B cell (primary cell): ENCODE measurements at regions not wholly inside any gene's neighbourhood (a gene's known extent, or its start where the extent isn't known, plus 50 kb on each side); places are given as distances from the start of the nearest gene placed in this dataset.

Source experiments
- ATAC-seq: fragments of 200-7000 bp; cut with Tn5 transposase; one replicate; pipeline ENCODE4 v1.10.0; 2021; ENCODE audit warnings: low read depth, mild to moderate bottlenecking, moderate number of reproducible peaks, moderate library complexity
- CTCF ChIA-PET: fragments of 350-600 bp; sonication (Branson Sonifier 250); formaldehyde crosslinking; loops from one replicate; lab custom pipeline; 2021; ENCODE audit warnings: antibody characterized with exemption, inconsistent platforms; lab: Charles Lee
- POLR2A ChIA-PET: fragments of 350-600 bp; sonication (Branson Sonifier 250); formaldehyde crosslinking; loops from one replicate; lab custom pipeline; 2021; ENCODE audit warnings: antibody characterized with exemption; lab: Charles Lee
- DNase-seq: peaks from one replicate; pipeline ENCODE4 v3.0.0; 2013
- H2AFZ ChIP-seq: 2 replicates; pipeline ENCODE4 v1.6.1; 2012; ENCODE audit warnings: mild to moderate bottlenecking, low read depth, low read length; ENCODE audit not compliant: insufficient read depth, poor library complexity, severe bottlenecking
- H3K27ac ChIP-seq, 2 donors: 1 replicate in 1 of 2; 2 replicates in 1 of 2; pipeline ENCODE4 v1.5.1; 2012 to 2013; ENCODE audit warnings: low read length in 2 of 2, mild to moderate bottlenecking in 2 of 2, moderate library complexity in 1 of 2
- H3K27me3 ChIP-seq, 4 experiments: fragments of 200-600 bp in 1 of 4; sonication (generic) in 1 of 4; replicated peaks in 1 of 4; 1 replicate in 2 of 4; 2 replicates in 2 of 4; pipeline versions ENCODE4 v1.6.1 to v1.7.0; 2013 to 2016; ENCODE audit warnings: low read length in 3 of 4, mild to moderate bottlenecking in 2 of 4, mixed read lengths in 1 of 4, moderate library complexity in 1 of 4; ENCODE audit not compliant: insufficient read depth in 4 of 4, control insufficient read depth in 3 of 4; ENCODE audit errors: control extremely low read depth in 1 of 4
- H3K36me3 ChIP-seq, 2 experiments: replicated peaks in 1 of 2; 1 replicate in 1 of 2; 2 replicates in 1 of 2; pipeline versions ENCODE4 v1.6.1 to v1.7.1; 2013; ENCODE audit warnings: low read length in 1 of 2; ENCODE audit not compliant: insufficient read depth in 2 of 2, control insufficient read depth in 1 of 2; ENCODE audit errors: control extremely low read depth in 1 of 2, extremely low read depth in 1 of 2
- H3K4me1 ChIP-seq, 2 donors: fragments of 200-600 bp in 1 of 2; sonication (generic) in 1 of 2; 1 replicate in 1 of 2; 2 replicates in 1 of 2; pipeline versions ENCODE4 v1.5.1 to v1.6.1; 2013 to 2017; ENCODE audit warnings: low read length in 2 of 2; ENCODE audit not compliant: control insufficient read depth in 2 of 2, insufficient read depth in 2 of 2
- H3K4me2 ChIP-seq: replicated peaks from 2 replicates; pipeline ENCODE3; 2012; ENCODE audit warnings: mild to moderate bottlenecking, low read depth, low read length; ENCODE audit not compliant: poor library complexity, severe bottlenecking
- H3K4me3 ChIP-seq, 5 experiments: fragments of 200-600 bp in 1 of 5; sonication (generic) in 1 of 5; 1 replicate in 3 of 5; 2 replicates in 2 of 5; pipeline versions ENCODE4 v1.5.1 to v1.7.0; 2011 to 2016; ENCODE audit warnings: low read length in 4 of 5, mild to moderate bottlenecking in 4 of 5, low read depth in 2 of 5, control low read depth in 1 of 5, moderate library complexity in 1 of 5; ENCODE audit not compliant: insufficient read depth in 1 of 5; ENCODE audit errors: control extremely low read depth in 1 of 5, extremely low read depth in 1 of 5
- H3K79me2 ChIP-seq: fragments of 200-600 bp; sonication (generic); one replicate; pipeline ENCODE4 v1.6.0; 2016; ENCODE audit warnings: low read length; ENCODE audit not compliant: control insufficient read depth, insufficient read depth
- H3K9ac ChIP-seq: fragments of 200-600 bp; sonication (generic); 2 replicates; pipeline ENCODE4 v1.6.1; 2017; ENCODE audit warnings: mild to moderate bottlenecking, low read length, moderate library complexity
- H3K9me3 ChIP-seq, 3 donors: one replicate each; pipeline versions ENCODE4 v1.6.1 to v1.7.1; 2013; ENCODE audit warnings: low read length in 2 of 3; ENCODE audit not compliant: control insufficient read depth in 2 of 3, insufficient read depth in 1 of 3; ENCODE audit errors: control extremely low read depth in 1 of 3
- H4K20me1 ChIP-seq: 2 replicates; pipeline ENCODE4 v1.6.0; 2012; ENCODE audit warnings: mild to moderate bottlenecking, low read length; ENCODE audit not compliant: insufficient read depth, control insufficient read depth, poor library complexity, severe bottlenecking
- H3K27ac Mint-ChIP-seq: one replicate; pipeline ENCODE4 v1.8.0; 2021; ENCODE audit warnings: mixed read lengths
- H3K27me3 Mint-ChIP-seq: one replicate; pipeline ENCODE4 v1.8.0; 2021; ENCODE audit warnings: mixed read lengths
- H3K4me1 Mint-ChIP-seq: one replicate; pipeline ENCODE4 v1.8.0; 2021; ENCODE audit warnings: mixed read lengths
- H3K4me3 Mint-ChIP-seq: one replicate; pipeline ENCODE4 v1.8.0; 2021; ENCODE audit warnings: mixed read lengths
- H3K9me3 Mint-ChIP-seq: one replicate; pipeline ENCODE4 v1.8.0; 2022; ENCODE audit warnings: mixed read lengths; ENCODE audit not compliant: insufficient read depth
- CTCF ChIP-seq: fragments of 200-600 bp; IDR thresholded peaks from one replicate; pipeline ENCODE4 v1.8.0; 2022; ENCODE audit warnings: antibody characterized with exemption, mild to moderate bottlenecking
- EZH2 ChIP-seq: IDR thresholded peaks from 2 replicates; pipeline ENCODE4 v1.6.1; 2012; ENCODE audit warnings: borderline replicate concordance, low read depth, mild to moderate bottlenecking, moderate library complexity, low read length; ENCODE audit not compliant: insufficient read depth, poor library complexity, severe bottlenecking
- WGBS: methylation state at CpG from one replicate; pipeline ENCODE4 v1.1.5; 2013; ENCODE audit warnings: missing lambda C conversion rate; ENCODE audit not compliant: insufficient coverage; 5-methylcytosine and 5-hydroxymethylcytosine counted together
- intact Hi-C: fragments of 100-400 bp; cut with micrococcal nuclease; formaldehyde crosslinking; loops from one replicate; pipeline ENCODE4 v1.10.0; 2022

- H3K4me3 Mint-ChIP-seq = no peak overlapping the region
- WGBS = no CpG with 5 or more reads among the region's 4 CpGs
- H3K9me3 ChIP-seq = no peaks in the 10 kb centered on the region
- TF ChIP-seq CTCF = no peak
- no peak for TF ChIP-seq EZH2
- H3K9ac ChIP-seq = no peak overlapping the region
- CTCF ChIA-PET = no interaction called here
- no peak overlapping the region for H3K4me3 ChIP-seq
- peaks cover 13% of the 10 kb centered on the region for H3K27me3 Mint-ChIP-seq
- H3K27ac ChIP-seq = no peak overlapping the region
- H3K4me1 Mint-ChIP-seq = no peaks in the 10 kb centered on the region
- H3K4me1 ChIP-seq = no peaks in the 10 kb centered on the region
- intact Hi-C loops = no loop called here
- no peaks in the 10 kb centered on the region for H3K36me3 ChIP-seq
- H3K9me3 Mint-ChIP-seq = no peaks in the 10 kb centered on the region
- ATAC-seq (no peak), DNase-seq (no peak)
- H4K20me1 ChIP-seq = no peaks in the 10 kb centered on the region
- H3K4me2 ChIP-seq = no peak overlapping the region
- H3K79me2 ChIP-seq = no peaks in the 10 kb centered on the region
- H3K27ac Mint-ChIP-seq = no peak overlapping the region
- H3K27me3 ChIP-seq = no peaks in the 10 kb centered on the region
- POLR2A ChIA-PET = no interaction called here
- H2AFZ ChIP-seq = no peak overlapping the region
Observed at GRCh38 chr12:29082522-29082921, 66.6 kb upstream of the FAR2 start.

- intact Hi-C loops = loop anchor here (5.0 kb wide), 1 partner anchor 231 kb away; no protein-coding TSS in a partner anchor
Observed at GRCh38 chr12:29086325-29087271, 62.5 kb upstream of the FAR2 start.

More at GRCh38 chr12:29086325-29087271, 62.5 kb upstream of the FAR2 start:
- Mint-ChIP-seq H3K4me1 (no peaks in the 10 kb centered on the region), H3K27me3 (peaks cover 13% of the 10 kb centered on the region), H3K4me3 (no peak overlapping the region), H3K27ac (no peak overlapping the region), H3K9me3 (no peaks in the 10 kb centered on the region)
- Histone ChIP-seq H3K9ac (no peak overlapping the region), H4K20me1 (no peaks in the 10 kb centered on the region), H2AFZ (no peak overlapping the region), H3K27ac (no peak overlapping the region), H3K27me3 (no peaks in the 10 kb centered on the region), H3K4me2 (no peak overlapping the region), H3K36me3 (no peaks in the 10 kb centered on the region), H3K79me2 (no peaks in the 10 kb centered on the region), H3K4me1 (no peaks in the 10 kb centered on the region), H3K4me3 (no peak overlapping the region), H3K9me3 (no peaks in the 10 kb centered on the region)
- ChIA-PET POLR2A (no interaction called here), CTCF (interaction anchor here (0.7 to 3.7 kb wide), 4 partner anchors 13 to 232 kb away, joined by 3 to 14 read pairs (median 4); no protein-coding TSS in a partner anchor)
- ATAC-seq (no peak), DNase-seq (no peak)
- 76% methylated on average over 9 of the region's 9 CpGs for WGBS
- TF ChIP-seq CTCF (no peak), EZH2 (no peak)
